GM21360 (cell line): ENCODE measurements at regions not wholly inside any gene's neighbourhood (a gene's known extent, or its start where the extent isn't known, plus 50 kb on each side); places are given as distances from the start of the nearest gene placed in this dataset.

Experiments
- ATAC-seq: cut with Tn5 transposase; IDR thresholded peaks from one replicate; pipeline ENCODE4 v1.9.1; 2021; ENCODE audit warnings: mild to moderate bottlenecking, moderate library complexity; ENCODE audit not compliant: unreplicated experiment

GRCh38 chr2:22501851-22502250, 883.1 kb upstream of the KLHL29 start:
- no peak for ATAC-seq

GRCh38 chr2:22513563-22513962, 871.4 kb upstream of the KLHL29 start:
- ATAC-seq: no peak

- no peak for ATAC-seq
Observed at GRCh38 chr2:22517141-22517540, 867.8 kb upstream of the KLHL29 start.

- ATAC-seq: no peak
Observed at GRCh38 chr2:22518641-22519040, 866.3 kb upstream of the KLHL29 start.

GRCh38 chr2:22520369-22521288, 864.4 kb upstream of the KLHL29 start:
- no peak for ATAC-seq

- ATAC-seq: no peak
Observed at GRCh38 chr2:22521620-22522019, 863.4 kb upstream of the KLHL29 start.

GRCh38 chr2:22525681-22526080, 859.3 kb upstream of the KLHL29 start:
- ATAC-seq: no peak

- no peak for ATAC-seq
Observed at GRCh38 chr2:22530131-22530530, 854.8 kb upstream of the KLHL29 start.

- ATAC-seq: no peak
Observed at GRCh38 chr2:22536133-22536532, 848.8 kb upstream of the KLHL29 start.

- ATAC-seq: no peak
Observed at GRCh38 chr2:22554453-22554852, 830.5 kb upstream of the KLHL29 start.

- ATAC-seq: no peak
Observed at GRCh38 chr2:22557406-22557805, 827.6 kb upstream of the KLHL29 start.

- no peak for ATAC-seq
Observed at GRCh38 chr2:22560021-22560420, 825.0 kb upstream of the KLHL29 start.

GRCh38 chr2:22579341-22579740, 805.6 kb upstream of the KLHL29 start:
- no peak for ATAC-seq

- no peak for ATAC-seq
Observed at GRCh38 chr2:22582107-22582506, 802.9 kb upstream of the KLHL29 start.

GRCh38 chr2:22596306-22596705, 788.7 kb upstream of the KLHL29 start:
- ATAC-seq: no peak

- ATAC-seq: no peak
Observed at GRCh38 chr2:22600156-22600555, 784.8 kb upstream of the KLHL29 start.

- ATAC-seq: no peak
Observed at GRCh38 chr2:22600999-22601398, 784.0 kb upstream of the KLHL29 start.

- ATAC-seq: no peak
Observed at GRCh38 chr2:22604136-22604535, 780.8 kb upstream of the KLHL29 start.

- no peak for ATAC-seq
Observed at GRCh38 chr2:22616031-22616430, 768.9 kb upstream of the KLHL29 start.

- no peak for ATAC-seq
Observed at GRCh38 chr2:22623620-22624019, 761.4 kb upstream of the KLHL29 start.

- ATAC-seq: no peak
Observed at GRCh38 chr2:22626621-22627020, 758.4 kb upstream of the KLHL29 start.

GRCh38 chr2:22628221-22628620, 756.8 kb upstream of the KLHL29 start:
- no peak for ATAC-seq

GRCh38 chr2:22628906-22629305, 756.1 kb upstream of the KLHL29 start:
- ATAC-seq: no peak
